Tibial nerve (tissue), 3 donors: ENCODE measurements at regions not wholly inside any gene's neighbourhood (a gene's known extent, or its start where the extent isn't known, plus 50 kb on each side); places are given as distances from the start of the nearest gene placed in this dataset.

Experiments used
- POLR2A ChIP-seq, 2 donors: fragments of 450-650 bp; IDR thresholded peaks; one replicate each; pipeline ENCODE4 v1.6.1; 2017; ENCODE audit warnings: antibody characterized with exemption in 2 of 2, mild to moderate bottlenecking in 2 of 2, moderate library complexity in 2 of 2
- TF ChIP-seq, protein P1 (sequence below), 5 experiments: fragments of 200-600 bp in 3 of 5; fragments of 450-650 bp in 2 of 5; sonication (generic) in 3 of 5; IDR thresholded peaks; one replicate each; pipeline ENCODE4 v1.5.1; 2016 to 2019; ENCODE audit warnings: antibody characterized with exemption in 5 of 5, mild to moderate bottlenecking in 3 of 5, moderate library complexity in 2 of 5

DNA sequence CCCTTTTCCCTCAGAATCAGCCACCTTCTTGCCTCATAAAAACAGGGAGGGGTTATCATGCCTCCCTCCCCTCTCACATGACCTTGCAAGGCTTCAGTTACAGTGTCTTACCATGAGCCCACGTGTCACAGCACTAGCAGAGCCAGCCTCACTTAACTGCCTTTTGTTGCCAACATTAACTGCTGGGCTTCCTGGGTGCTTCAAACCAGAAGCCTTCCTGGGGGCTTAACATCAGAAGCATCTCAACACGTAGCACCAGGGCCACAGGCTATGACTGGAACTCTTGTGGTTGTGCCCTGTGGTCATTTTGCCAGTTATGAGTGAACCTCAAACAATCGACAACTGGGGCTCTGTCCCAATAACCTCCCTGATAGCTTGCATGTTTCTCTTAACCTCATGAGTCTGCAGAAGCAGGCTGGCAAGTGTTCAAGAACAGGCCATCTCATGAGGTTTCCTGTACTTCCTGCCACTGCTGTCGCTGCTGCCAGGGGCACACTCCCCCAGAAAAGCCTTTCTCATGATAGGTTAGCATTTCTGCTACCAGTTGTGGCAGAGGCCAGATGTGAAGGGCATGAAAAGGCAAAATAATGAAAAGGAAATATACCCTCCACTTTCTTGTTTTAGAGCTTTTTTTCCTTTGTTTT lies 132.2 kb downstream of the GLUL start:
- TF ChIP-seq, protein P1, sequence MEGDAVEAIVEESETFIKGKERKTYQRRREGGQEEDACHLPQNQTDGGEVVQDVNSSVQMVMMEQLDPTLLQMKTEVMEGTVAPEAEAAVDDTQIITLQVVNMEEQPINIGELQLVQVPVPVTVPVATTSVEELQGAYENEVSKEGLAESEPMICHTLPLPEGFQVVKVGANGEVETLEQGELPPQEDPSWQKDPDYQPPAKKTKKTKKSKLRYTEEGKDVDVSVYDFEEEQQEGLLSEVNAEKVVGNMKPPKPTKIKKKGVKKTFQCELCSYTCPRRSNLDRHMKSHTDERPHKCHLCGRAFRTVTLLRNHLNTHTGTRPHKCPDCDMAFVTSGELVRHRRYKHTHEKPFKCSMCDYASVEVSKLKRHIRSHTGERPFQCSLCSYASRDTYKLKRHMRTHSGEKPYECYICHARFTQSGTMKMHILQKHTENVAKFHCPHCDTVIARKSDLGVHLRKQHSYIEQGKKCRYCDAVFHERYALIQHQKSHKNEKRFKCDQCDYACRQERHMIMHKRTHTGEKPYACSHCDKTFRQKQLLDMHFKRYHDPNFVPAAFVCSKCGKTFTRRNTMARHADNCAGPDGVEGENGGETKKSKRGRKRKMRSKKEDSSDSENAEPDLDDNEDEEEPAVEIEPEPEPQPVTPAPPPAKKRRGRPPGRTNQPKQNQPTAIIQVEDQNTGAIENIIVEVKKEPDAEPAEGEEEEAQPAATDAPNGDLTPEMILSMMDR (IDR thresholded peaks at IDR 0.05): no peak
- TF ChIP-seq POLR2A (IDR thresholded peaks at IDR 0.05): no peak
